HEK293 (cell line): ENCODE measurements at regions not wholly inside any gene's neighbourhood (a gene's known extent, or its start where the extent isn't known, plus 50 kb on each side); places are given as distances from the start of the nearest gene placed in this dataset.

Experiments
- CTCF ChIP-seq: fragments of 450-650 bp; formaldehyde crosslinking; IDR thresholded peaks from 2 replicates; pipeline ENCODE4 v1.5.1; 2016; ENCODE audit warnings: missing biosample characterization, missing genetic modification characterization
- TSHZ1 ChIP-seq: fragments of 450-650 bp; formaldehyde crosslinking; IDR thresholded peaks from 2 replicates; pipeline ENCODE4 v1.5.1; 2016; ENCODE audit warnings: missing biosample characterization, missing genetic modification characterization, borderline replicate concordance
- ZBTB7A ChIP-seq: fragments of 450-650 bp; formaldehyde crosslinking; IDR thresholded peaks from 2 replicates; pipeline ENCODE4 v1.5.1; 2016; ENCODE audit warnings: low read depth, missing biosample characterization, missing genetic modification characterization

- TF ChIP-seq CTCF (tag by site-specific recombination): no peak
- no peak for TF ChIP-seq ZBTB7A
- no peak for TF ChIP-seq TSHZ1 (tag by site-specific recombination)
These were observed 107.4 kb upstream of the GRM7 start for GRCh38 chr3:6753536-6753935.
